SU-DHL-6 (cell line): ENCODE measurements at regions not wholly inside any gene's neighbourhood (a gene's known extent, or its start where the extent isn't known, plus 50 kb on each side); places are given as distances from the start of the nearest gene placed in this dataset.

Source experiments
- H2AFZ ChIP-seq: fragments of 200-600 bp; sonication (generic); 2 replicates; pipeline ENCODE4 v1.6.1; 2014; ENCODE audit warnings: low read depth, mild to moderate bottlenecking, moderate library complexity, mixed read lengths, antibody characterized with exemption, low read length; ENCODE audit not compliant: severe bottlenecking
- H3F3A ChIP-seq: fragments of 200-600 bp; shearing (Covaris generic); 2 replicates; pipeline ENCODE4 v1.6.0; 2016; ENCODE audit warnings: antibody characterized with exemption, mild to moderate bottlenecking; ENCODE audit not compliant: insufficient read depth
- H3K27ac ChIP-seq: fragments of 200-600 bp; sonication (generic); 2 replicates; pipeline ENCODE4 v1.5.1; 2016; ENCODE audit warnings: low read depth, mild to moderate bottlenecking, low read length, moderate library complexity, mixed read lengths
- H3K27me3 ChIP-seq: fragments of 200-600 bp; sonication (generic), shearing (Covaris generic); 2 replicates; pipeline ENCODE4 v1.6.0; 2014; ENCODE audit warnings: mild to moderate bottlenecking, low read length
- H3K36me3 ChIP-seq: fragments of 200-600 bp; sonication (generic); 2 replicates; pipeline ENCODE4 v1.6.1; 2014; ENCODE audit warnings: mild to moderate bottlenecking, low read length, mixed read lengths
- H3K4me2 ChIP-seq: fragments of 300-600, 200-600 bp; shearing (Covaris generic), sonication (generic); 2 replicates; pipeline ENCODE4 v1.6.0; 2014; ENCODE audit warnings: low read length, low read depth, mild to moderate bottlenecking; ENCODE audit not compliant: poor library complexity, severe bottlenecking
- H3K4me3 ChIP-seq: fragments of 200-600 bp; sonication (generic); 2 replicates; pipeline ENCODE4 v1.5.1; 2014; ENCODE audit warnings: antibody characterized with exemption, low read length, mild to moderate bottlenecking, mixed read lengths; ENCODE audit not compliant: insufficient read depth, poor library complexity, severe bottlenecking
- H3K79me2 ChIP-seq: fragments of 200-600 bp; sonication (generic); 2 replicates; pipeline ENCODE4 v1.6.1; 2014; ENCODE audit warnings: mild to moderate bottlenecking, low read length, moderate library complexity; ENCODE audit not compliant: insufficient read depth
- H3K9ac ChIP-seq: fragments of 200-600 bp; sonication (generic); 2 replicates; pipeline ENCODE4 v1.7.0; 2014; ENCODE audit warnings: mild to moderate bottlenecking, low read length
- H3K9me2 ChIP-seq: fragments of 200-600 bp; sonication (generic); replicated peaks from 2 replicates; pipeline ENCODE4 v1.6.1; 2014; ENCODE audit warnings: low read length; ENCODE audit not compliant: insufficient read depth
- H3K9me3 ChIP-seq: fragments of 200-600 bp; sonication (generic); 2 replicates; pipeline ENCODE4 v1.6.1; 2014; ENCODE audit warnings: low read length, mixed read lengths; ENCODE audit not compliant: insufficient read depth
- H4K20me1 ChIP-seq: fragments of 200-600 bp; sonication (generic); 2 replicates; pipeline ENCODE4 v1.6.1; 2014; ENCODE audit warnings: low read depth, mild to moderate bottlenecking, antibody characterized with exemption, low read length, moderate library complexity, mixed read lengths
- CTCF ChIP-seq: fragments of 200-600 bp; sonication (generic); IDR thresholded peaks from one replicate; pipeline ENCODE4 v1.5.1; 2017; ENCODE audit warnings: antibody characterized with exemption, mild to moderate bottlenecking, low read length, moderate library complexity; ENCODE audit not compliant: insufficient read depth, poor library complexity, severe bottlenecking
- EZH2phosphoT487 ChIP-seq: fragments of 200-600 bp; sonication (generic), shearing (Covaris generic); conservative IDR thresholded peaks from 2 replicates; pipeline ENCODE4 v1.6.1; 2018; ENCODE audit warnings: mild to moderate bottlenecking, antibody characterized with exemption, low read length, moderate library complexity, mixed read lengths

GRCh38 chr18:10051877-10052631 lies 138.2 kb downstream of the VAPA start:
- Histone ChIP-seq H3K4me2 (no peak overlapping the region), H3K27me3 (no peaks in the 10 kb centered on the region), H3K79me2 (no peaks in the 10 kb centered on the region), H2AFZ (no peak overlapping the region), H3K9me3 (no peaks in the 10 kb centered on the region), H3K36me3 (no peaks in the 10 kb centered on the region), H3K4me3 (no peak overlapping the region), H3F3A (no peaks in the 10 kb centered on the region), H3K27ac (no peak overlapping the region), H3K9ac (no peak overlapping the region), H3K9me2 (no peaks in the 10 kb centered on the region), H4K20me1 (no peaks in the 10 kb centered on the region)
- TF ChIP-seq CTCF (no peak), EZH2phosphoT487 (no peak)

- Histone ChIP-seq H3K9me2 (no peaks in the 10 kb centered on the region), H4K20me1 (no peaks in the 10 kb centered on the region), H3K9ac (no peak overlapping the region), H3K9me3 (no peaks in the 10 kb centered on the region), H3F3A (no peaks in the 10 kb centered on the region), H3K36me3 (no peaks in the 10 kb centered on the region), H3K27me3 (no peaks in the 10 kb centered on the region), H3K4me2 (no peak overlapping the region), H3K4me3 (no peak overlapping the region), H2AFZ (no peak overlapping the region), H3K79me2 (no peaks in the 10 kb centered on the region), H3K27ac (no peak overlapping the region)
- TF ChIP-seq EZH2phosphoT487 (no peak), CTCF (no peak)
Observed at GRCh38 chr18:10052871-10053270, 139.1 kb downstream of the VAPA start.

GRCh38 chr18:10053861-10054260 lies 140.0 kb downstream of the VAPA start:
- no peaks in the 10 kb centered on the region for H3K79me2 ChIP-seq
- H3K27me3 ChIP-seq = no peaks in the 10 kb centered on the region
- no peak for TF ChIP-seq EZH2phosphoT487
- TF ChIP-seq CTCF = no peak
- H3F3A ChIP-seq = no peaks in the 10 kb centered on the region
- no peaks in the 10 kb centered on the region for H4K20me1 ChIP-seq
- no peak overlapping the region for H2AFZ ChIP-seq
- H3K9ac ChIP-seq = no peak overlapping the region
- no peaks in the 10 kb centered on the region for H3K9me3 ChIP-seq
- H3K9me2 ChIP-seq = no peaks in the 10 kb centered on the region
- H3K36me3 ChIP-seq = no peaks in the 10 kb centered on the region
- no peak overlapping the region for H3K4me2 ChIP-seq
- no peak overlapping the region for H3K27ac ChIP-seq
- H3K4me3 ChIP-seq = no peak overlapping the region
